ENCODE measurements at regions not wholly inside any gene's neighbourhood (a gene's known extent, or its start where the extent isn't known, plus 50 kb on each side); places are given as distances from the start of the nearest gene placed in this dataset.

DNA sequence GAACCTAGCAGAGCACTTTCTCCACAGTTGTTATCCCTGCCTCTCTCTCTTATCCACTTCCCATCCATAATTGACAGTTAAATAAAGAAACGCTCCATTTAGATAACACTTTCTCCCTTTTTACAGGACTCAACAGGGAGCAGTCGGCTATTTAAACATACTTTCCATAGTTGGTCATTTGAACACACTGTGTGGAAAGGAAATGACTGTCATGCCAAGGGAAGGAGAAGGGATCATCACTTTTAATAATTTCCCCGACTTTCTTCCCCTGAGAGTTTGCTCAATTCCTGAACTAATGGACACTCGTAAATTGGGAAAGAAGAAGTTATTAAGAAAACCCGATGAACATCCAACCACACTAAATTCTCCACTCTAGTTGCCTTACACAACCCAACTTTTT, 400.8 kb upstream of the PTGER4 start:
- DNase-seq (ENCODE audit: low read depth in 3 of 3): no peak

- peak in 2 of 3 experiments; percentile 22 to 38 for DNase-seq (ENCODE audit: low read depth in 3 of 3)
Measured at GRCh38 chr5:40277161-40277906, 402.4 kb upstream of the PTGER4 start.

DNA sequence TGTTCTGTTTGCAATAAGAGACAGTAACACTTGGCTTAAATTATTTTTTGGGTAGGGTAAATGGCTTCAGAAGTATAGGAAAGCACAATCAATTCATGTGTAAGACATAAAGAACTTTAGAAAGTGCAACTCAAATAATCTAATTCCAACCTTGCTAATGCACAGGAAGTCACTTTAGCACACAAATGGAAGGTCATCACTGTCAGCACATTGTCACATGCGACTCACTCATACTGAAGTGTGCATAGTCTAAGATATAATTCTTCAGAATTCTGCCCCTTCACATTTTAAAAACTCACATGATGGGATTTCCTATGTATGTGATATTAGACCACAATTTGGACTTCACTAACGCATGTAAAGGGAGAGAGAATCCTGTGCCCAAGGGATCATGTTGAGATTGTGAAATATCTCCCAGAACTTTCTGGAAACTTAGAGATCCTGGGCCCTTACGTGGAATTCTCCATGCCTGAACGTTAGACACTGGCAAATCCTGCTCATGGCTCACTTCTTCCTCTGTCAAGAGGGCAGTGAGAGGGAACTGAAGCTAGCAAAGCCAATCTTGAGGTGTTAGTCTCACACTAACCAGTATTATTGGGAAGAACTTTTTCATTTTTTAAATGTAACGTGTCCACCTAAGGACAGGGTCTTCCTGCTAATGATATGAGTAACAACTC, 403.2 kb upstream of the PTGER4 start:
- no peak for DNase-seq (ENCODE audit: low read depth in 3 of 3)

GRCh38 chr5:40274568-40274967, 405.1 kb upstream of the PTGER4 start:
- DNase-seq (ENCODE audit: low read depth in 3 of 3): no peak

GRCh38 chr5:40273936-40274335, 405.8 kb upstream of the PTGER4 start:
- DNase-seq (ENCODE audit: low read depth in 3 of 3): no peak

DNA sequence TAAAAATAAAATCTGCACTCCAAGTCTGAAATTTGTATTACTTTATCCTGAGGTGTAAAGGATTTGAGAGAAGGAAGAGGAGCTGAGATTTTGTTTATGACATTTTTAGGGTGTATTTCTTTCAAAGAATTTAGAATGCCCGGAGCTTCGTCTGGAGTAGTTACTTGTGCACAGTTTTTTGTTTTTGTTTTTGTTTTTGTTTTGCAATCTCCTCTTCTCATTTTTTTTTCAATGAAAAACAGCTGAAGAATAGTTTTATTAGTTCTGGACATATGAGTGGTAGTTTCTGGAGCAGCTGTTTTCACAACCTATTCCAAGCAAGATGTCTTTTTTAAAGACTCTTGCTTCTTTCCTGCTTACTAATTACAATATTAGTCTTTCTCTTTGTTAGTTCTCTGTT, 408.2 kb upstream of the PTGER4 start:
- DNase-seq (ENCODE audit: low read depth in 3 of 3): no peak

GRCh38 chr5:40270274-40270845, 409.4 kb upstream of the PTGER4 start:
- no peak for DNase-seq (ENCODE audit: low read depth in 3 of 3)

GRCh38 chr5:40268088-40268487, 411.6 kb upstream of the PTGER4 start:
- no peak for DNase-seq (ENCODE audit: low read depth in 3 of 3)

DNA sequence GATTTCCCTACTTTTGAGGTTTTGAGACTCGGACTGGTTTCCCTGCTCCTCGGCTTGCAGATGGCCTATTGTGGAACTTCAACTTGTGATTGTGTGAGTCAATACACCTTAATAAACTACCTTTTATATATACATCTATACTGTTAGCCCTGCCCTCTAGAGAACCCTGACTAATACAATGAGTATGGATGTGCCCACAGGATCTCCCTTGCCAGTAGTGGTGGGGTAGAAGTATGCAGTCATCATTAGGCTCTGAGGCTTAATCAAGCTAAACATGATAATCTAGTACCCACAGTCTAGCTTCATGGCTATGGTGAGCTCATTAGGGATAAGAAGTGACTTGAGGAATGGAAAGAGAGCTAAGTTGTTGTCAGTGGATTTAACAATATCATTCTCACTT, 412.8 kb upstream of the PTGER4 start:
- DNase-seq (ENCODE audit: low read depth in 3 of 3): no peak

- no peak for DNase-seq (ENCODE audit: low read depth in 3 of 3)
Measured at GRCh38 chr5:40261984-40262383, 417.7 kb upstream of the PTGER4 start.

DNA sequence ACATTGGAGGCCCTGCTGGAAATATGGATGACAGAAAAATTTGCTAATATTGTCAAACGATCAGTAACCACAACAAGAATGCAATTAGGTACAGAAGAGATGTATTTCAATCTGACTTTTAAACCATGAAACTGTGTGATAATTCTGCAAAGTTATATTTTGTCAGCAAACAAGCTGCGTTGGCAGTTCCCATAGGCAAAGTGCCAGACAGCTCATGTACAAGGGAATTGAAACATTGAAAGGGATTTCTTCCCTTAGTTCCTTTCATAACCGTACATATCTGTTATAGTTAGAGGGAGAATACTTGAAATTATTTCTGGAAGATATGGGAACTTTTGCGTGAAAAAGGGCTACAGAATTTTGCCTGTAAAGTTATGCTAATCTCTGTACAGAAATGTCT, 419.4 kb upstream of the PTGER4 start:
- no peak for DNase-seq (ENCODE audit: low read depth in 3 of 3)

- no peak for DNase-seq (ENCODE audit: low read depth in 3 of 3)
Measured at GRCh38 chr5:40258222-40258621, 421.5 kb upstream of the PTGER4 start.

GRCh38 chr5:40240671-40241070, 439.0 kb upstream of the PTGER4 start:
- no peak for DNase-seq (ENCODE audit: low read depth in 3 of 3)

DNA sequence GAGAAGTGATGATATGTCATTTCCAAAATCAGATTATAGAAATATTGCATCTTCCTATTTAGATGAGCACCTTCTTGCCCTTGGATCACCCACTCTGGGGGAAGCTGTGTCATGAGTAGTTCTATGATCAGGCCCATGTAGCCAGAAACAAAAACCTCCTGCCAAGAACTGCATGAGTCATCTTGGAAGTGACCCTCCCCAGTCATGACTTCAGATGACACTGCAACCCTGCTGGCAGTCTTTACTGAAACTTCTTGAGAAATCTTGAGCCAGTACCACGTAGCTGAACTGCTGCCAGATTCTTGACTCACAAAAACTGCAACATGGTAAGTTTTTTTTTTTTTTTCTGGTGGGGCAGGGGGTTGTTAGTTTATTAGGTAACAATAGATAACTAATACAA, 439.6 kb upstream of the PTGER4 start:
- peak; percentile 9 to 37 (median 13) for DNase-seq (ENCODE audit: low read depth in 3 of 3)

GRCh38 chr5:40238066-40238745, 441.5 kb upstream of the PTGER4 start:
- DNase-seq (ENCODE audit: low read depth in 3 of 3): no peak

DNA sequence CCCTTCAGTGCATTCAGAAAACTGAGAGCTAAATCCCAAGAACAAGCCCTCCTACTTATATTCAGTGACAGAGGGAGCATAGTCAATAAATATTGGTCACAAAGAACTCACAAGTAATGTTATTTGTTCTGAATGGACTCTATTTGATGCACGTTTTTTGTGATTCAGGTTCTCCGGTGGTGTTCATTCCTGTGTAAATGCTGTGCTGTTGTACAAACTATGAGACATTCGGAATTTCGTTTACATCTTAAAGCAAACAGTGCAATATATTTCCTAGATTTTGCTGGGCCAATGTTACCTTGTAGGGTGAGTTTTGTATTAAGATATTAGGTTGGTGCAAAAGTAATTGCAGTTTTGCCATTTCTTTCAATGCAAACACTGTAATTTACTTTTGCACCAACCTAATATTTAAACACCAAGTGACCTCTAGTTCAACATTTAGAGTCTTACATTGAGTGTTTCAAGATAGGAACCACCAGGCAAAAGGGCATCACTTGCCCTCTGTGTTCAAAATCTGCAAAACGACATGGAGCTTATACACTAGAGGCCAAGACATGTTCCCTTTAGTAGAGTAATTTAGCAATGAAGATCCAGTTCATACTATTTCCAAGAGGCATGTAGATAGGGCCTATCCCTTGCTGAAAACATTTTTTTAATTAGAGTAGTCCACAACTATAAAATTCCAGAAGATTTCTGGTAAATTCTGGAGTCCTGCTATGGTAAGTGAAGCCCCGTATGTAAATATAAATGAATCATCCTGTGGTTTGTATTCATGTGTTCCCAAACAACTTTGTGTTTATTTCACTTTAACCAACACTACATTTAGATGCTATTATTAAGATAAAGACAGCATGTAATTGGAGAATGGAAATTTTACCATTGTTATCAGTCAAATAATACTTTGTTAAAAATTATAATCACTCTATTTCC, 444.0 kb upstream of the PTGER4 start:
- no peak for DNase-seq (ENCODE audit: low read depth in 3 of 3)

DNA sequence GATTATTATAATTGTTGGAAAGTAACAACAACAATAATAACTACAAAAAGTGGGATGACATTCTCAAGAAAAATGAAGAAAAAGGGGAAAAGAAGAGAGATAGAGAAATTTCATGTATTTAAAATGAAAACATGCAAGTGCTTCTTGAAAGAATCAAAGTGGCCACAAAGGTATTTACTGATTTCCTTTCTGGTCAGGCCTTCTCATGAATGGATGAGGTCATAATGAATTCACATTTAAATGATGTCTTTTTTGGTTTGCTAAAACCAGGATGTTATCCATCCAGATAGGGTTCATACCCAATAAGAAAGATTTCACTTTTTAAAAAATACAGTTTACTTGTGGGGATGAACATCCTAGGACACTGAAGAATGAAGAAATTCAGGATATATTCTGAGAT, 446.4 kb upstream of the PTGER4 start:
- DNase-seq (ENCODE audit: low read depth in 3 of 3): no peak

GRCh38 chr5:40227931-40228330, 451.8 kb upstream of the PTGER4 start:
- DNase-seq (ENCODE audit: low read depth in 3 of 3): no peak

DNA sequence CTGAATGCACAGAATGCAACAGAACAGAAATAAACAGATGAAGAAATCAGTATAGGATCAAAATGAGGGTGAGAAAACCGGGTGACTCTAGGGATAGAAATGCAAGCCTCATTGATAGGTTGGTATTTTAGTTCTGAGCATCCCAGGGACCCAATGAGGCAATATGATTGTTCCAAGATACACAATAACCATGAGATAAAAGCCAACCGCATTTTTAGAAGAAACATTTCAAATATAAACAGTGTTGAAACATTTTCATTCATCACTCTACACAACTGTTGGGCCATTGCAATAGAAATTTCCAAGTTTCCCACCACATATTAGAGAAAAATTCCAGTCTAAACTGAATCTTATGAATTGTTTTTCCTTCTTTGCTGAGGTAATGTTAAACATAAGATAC, 452.3 kb upstream of the PTGER4 start:
- no peak for DNase-seq (ENCODE audit: low read depth in 3 of 3)

- no peak for DNase-seq (ENCODE audit: low read depth in 3 of 3)
Measured at GRCh38 chr5:40226906-40227305, 452.8 kb upstream of the PTGER4 start.

GRCh38 chr5:40225147-40225546, 454.6 kb upstream of the PTGER4 start:
- peak in 2 of 3 experiments; percentile 23 to 27 for DNase-seq (ENCODE audit: low read depth in 3 of 3)

All from stimulated activated CD4-positive, alpha-beta T cell treated with anti-CD3 and anti-CD28 coated beads, TNF-alpha, amount 100 ng/mL, for 24 hours (primary cell).